ENCODE measurements at regions not wholly inside any gene's neighbourhood (a gene's known extent, or its start where the extent isn't known, plus 50 kb on each side); places are given as distances from the start of the nearest gene placed in this dataset.

- H3K4me1 ChIP-seq (ENCODE audit: low read length): peaks cover 26% of the 10 kb centered on the region
- H3K27ac ChIP-seq (ENCODE audit: low read length): no peak overlapping the region
- no peak overlapping the region for H3K4me3 ChIP-seq (ENCODE audit: low read length)
- H3K79me2 ChIP-seq (ENCODE audit: low read length): no peaks in the 10 kb centered on the region
- no peaks in the 10 kb centered on the region for H3K9me3 ChIP-seq (ENCODE audit: insufficient read depth, low read length)
- no peaks in the 10 kb centered on the region for H3K36me3 ChIP-seq (replicated peaks; ENCODE audit: low read depth, low read length)
- H2AFZ ChIP-seq (ENCODE audit: low read depth, low read length): no peak overlapping the region
- H4K20me1 ChIP-seq (ENCODE audit: insufficient read depth, low read length): no peaks in the 10 kb centered on the region
- H3K9ac ChIP-seq (ENCODE audit: low read length): no peak overlapping the region
- H3K27me3 ChIP-seq (ENCODE audit: low read depth, low read length): no peaks in the 10 kb centered on the region
- TF ChIP-seq CTCF (IDR thresholded peaks at IDR 0.05; ENCODE audit: low read depth, low read length) (no peak), EZH2phosphoT487 (IDR thresholded peaks at IDR 0.05; ENCODE audit: low read depth) (no peak)
- H3K4me2 ChIP-seq (ENCODE audit: low read length): no peak overlapping the region
Measured at GRCh38 chr1:239812580-239812979, 279.1 kb upstream of the FMN2 start.

- no peak overlapping the region for H3K27ac ChIP-seq (ENCODE audit: low read length)
- H3K9me3 ChIP-seq (ENCODE audit: insufficient read depth, low read length): no peaks in the 10 kb centered on the region
- H3K4me2 ChIP-seq (ENCODE audit: low read length): no peak overlapping the region
Measured at GRCh38 chr1:239814306-239814881, 277.3 kb upstream of the FMN2 start.

GRCh38 chr1:239815074-239815473, 276.6 kb upstream of the FMN2 start:
- Histone ChIP-seq H3K4me1 (ENCODE audit: low read length) (peaks cover 26% of the 10 kb centered on the region), H3K79me2 (ENCODE audit: low read length) (no peaks in the 10 kb centered on the region), H4K20me1 (ENCODE audit: insufficient read depth, low read length) (no peaks in the 10 kb centered on the region), H2AFZ (ENCODE audit: low read depth, low read length) (no peak overlapping the region), H3K9me3 (ENCODE audit: insufficient read depth, low read length) (no peaks in the 10 kb centered on the region), H3K4me3 (ENCODE audit: low read length) (no peak overlapping the region), H3K4me2 (ENCODE audit: low read length) (no peak overlapping the region), H3K9ac (ENCODE audit: low read length) (no peak overlapping the region), H3K27ac (ENCODE audit: low read length) (no peak overlapping the region), H3K27me3 (ENCODE audit: low read depth, low read length) (no peaks in the 10 kb centered on the region), H3K36me3 (replicated peaks; ENCODE audit: low read depth, low read length) (no peaks in the 10 kb centered on the region)
- TF ChIP-seq CTCF (IDR thresholded peaks at IDR 0.05; ENCODE audit: low read depth, low read length): no peak
- TF ChIP-seq EZH2phosphoT487 (IDR thresholded peaks at IDR 0.05; ENCODE audit: low read depth): no peak

More at GRCh38 chr1:239814306-239814881, 277.3 kb upstream of the FMN2 start:
- H3K79me2 ChIP-seq (ENCODE audit: low read length): no peaks in the 10 kb centered on the region
- H2AFZ ChIP-seq (ENCODE audit: low read depth, low read length): no peak overlapping the region
- no peaks in the 10 kb centered on the region for H4K20me1 ChIP-seq (ENCODE audit: insufficient read depth, low read length)
- peaks cover 26% of the 10 kb centered on the region for H3K4me1 ChIP-seq (ENCODE audit: low read length)
- TF ChIP-seq EZH2phosphoT487 (IDR thresholded peaks at IDR 0.05; ENCODE audit: low read depth) (no peak), CTCF (IDR thresholded peaks at IDR 0.05; ENCODE audit: low read depth, low read length) (no peak)
- H3K4me3 ChIP-seq (ENCODE audit: low read length): no peak overlapping the region
- H3K9ac ChIP-seq (ENCODE audit: low read length): no peak overlapping the region
- H3K36me3 ChIP-seq (replicated peaks; ENCODE audit: low read depth, low read length): no peaks in the 10 kb centered on the region
- no peaks in the 10 kb centered on the region for H3K27me3 ChIP-seq (ENCODE audit: low read depth, low read length)

- Histone ChIP-seq H3K9ac (ENCODE audit: low read length) (no peak overlapping the region), H2AFZ (ENCODE audit: low read depth, low read length) (peak overlapping the region; percentile 2; the same call in 1 of the 2 replicates), H4K20me1 (ENCODE audit: insufficient read depth, low read length) (no peaks in the 10 kb centered on the region), H3K36me3 (replicated peaks; ENCODE audit: low read depth, low read length) (no peaks in the 10 kb centered on the region), H3K4me3 (ENCODE audit: low read length) (no peak overlapping the region), H3K4me1 (ENCODE audit: low read length) (peaks cover 19% of the 10 kb centered on the region), H3K4me2 (ENCODE audit: low read length) (no peak overlapping the region), H3K79me2 (ENCODE audit: low read length) (no peaks in the 10 kb centered on the region), H3K27ac (ENCODE audit: low read length) (no peak overlapping the region), H3K9me3 (ENCODE audit: insufficient read depth, low read length) (no peaks in the 10 kb centered on the region), H3K27me3 (ENCODE audit: low read depth, low read length) (no peaks in the 10 kb centered on the region)
- no peak for TF ChIP-seq EZH2phosphoT487 (IDR thresholded peaks at IDR 0.05; ENCODE audit: low read depth)
- no peak for TF ChIP-seq CTCF (IDR thresholded peaks at IDR 0.05; ENCODE audit: low read depth, low read length)
Measured at GRCh38 chr1:239816081-239816782, 275.5 kb upstream of the FMN2 start.
